Posterior cingulate gyrus (tissue), 11 donors: ENCODE measurements at regions not wholly inside any gene's neighbourhood (a gene's known extent, or its start where the extent isn't known, plus 50 kb on each side); places are given as distances from the start of the nearest gene placed in this dataset.

Source experiments
- DNase-seq, 10 donors: peaks; one replicate each; pipeline versions ENCODE4 v3.0.0 to v3.0.0-alpha.2; 2020 to 2021; ENCODE audit warnings: mixed read lengths in 3 of 10
- intact Hi-C: fragments of 100-400 bp; cut with DNase I; formaldehyde crosslinking; loops from one replicate; pipeline ENCODE4 v1.15.1; 2023

GRCh38 chr10:107740962-107741690, 576.6 kb upstream of the SORCS1 start:
- DNase-seq = no peak
- intact Hi-C loops = no loop called here

DNA sequence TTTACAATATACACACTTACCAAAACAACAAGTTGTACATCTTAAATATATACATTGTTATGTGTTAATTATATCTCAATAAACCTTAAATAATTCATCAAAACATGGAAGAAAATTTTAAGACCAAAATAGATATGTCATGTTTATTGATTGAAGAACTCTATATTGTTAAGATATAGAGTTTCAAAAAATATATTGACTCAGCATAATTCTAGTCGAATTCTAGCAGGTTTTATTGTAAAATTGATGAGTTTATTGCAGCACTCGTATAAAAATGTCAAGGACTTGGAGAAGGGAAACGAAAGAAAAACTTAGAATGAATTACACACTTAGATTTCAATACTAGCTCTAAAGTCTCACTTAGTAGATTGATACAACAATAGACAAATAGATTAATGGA, 575.4 kb upstream of the SORCS1 start:
- DNase-seq = no peak
- intact Hi-C loops = no loop called here

GRCh38 chr10:107733328-107734130, 569.0 kb upstream of the SORCS1 start:
- DNase-seq = no peak
- intact Hi-C loops = no loop called here

DNA sequence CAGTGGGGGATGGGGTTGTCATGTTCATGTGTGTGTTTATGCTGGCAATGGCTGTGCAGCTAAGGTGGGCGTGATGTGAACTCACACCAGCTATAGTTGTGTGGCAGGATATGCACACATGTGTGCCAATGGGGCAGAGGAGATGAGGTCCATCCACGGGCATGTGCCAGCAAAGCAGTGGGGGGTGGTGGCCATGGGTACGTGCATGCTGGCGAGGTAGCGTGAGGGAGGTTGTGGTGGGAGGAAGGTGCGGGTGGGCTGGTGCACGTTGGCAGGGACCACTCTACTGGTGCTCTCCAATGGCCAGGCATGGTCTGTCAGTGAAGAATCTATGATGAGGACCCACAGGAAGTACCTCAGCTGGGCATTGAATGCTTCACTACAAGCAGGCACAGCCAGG, 567.5 kb upstream of the SORCS1 start:
- no peak for DNase-seq
- intact Hi-C loops = no loop called here

- intact Hi-C loops = no loop called here
- DNase-seq = no peak
Observed at GRCh38 chr10:107728807-107729206, 564.3 kb upstream of the SORCS1 start.

DNA sequence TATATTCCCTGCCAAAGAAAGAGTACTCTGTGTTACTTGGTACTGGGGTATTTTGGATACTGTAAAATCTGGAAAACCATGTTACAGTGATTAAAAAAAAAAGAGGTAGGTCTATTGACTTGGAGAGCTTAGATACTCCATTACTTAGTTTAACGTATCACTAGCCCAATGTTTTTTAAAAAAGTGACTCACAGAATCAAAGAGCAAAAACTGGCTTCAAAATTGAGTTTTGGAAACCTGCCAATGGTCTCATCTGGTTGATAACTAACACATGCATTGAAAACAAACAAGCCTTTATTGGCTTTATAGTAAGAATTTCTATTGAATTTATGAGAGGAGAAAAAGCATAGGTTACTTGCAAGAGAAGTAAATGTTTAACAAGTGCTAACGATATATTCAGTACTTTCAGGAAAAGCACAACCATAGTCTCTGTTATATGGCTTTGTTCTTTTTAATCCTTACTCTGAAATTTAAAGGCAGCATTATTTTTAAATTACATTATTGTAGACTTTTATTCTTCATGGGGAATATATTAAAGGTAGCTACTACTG, 563.3 kb upstream of the SORCS1 start:
- no peak for DNase-seq
- intact Hi-C loops = no loop called here

DNA sequence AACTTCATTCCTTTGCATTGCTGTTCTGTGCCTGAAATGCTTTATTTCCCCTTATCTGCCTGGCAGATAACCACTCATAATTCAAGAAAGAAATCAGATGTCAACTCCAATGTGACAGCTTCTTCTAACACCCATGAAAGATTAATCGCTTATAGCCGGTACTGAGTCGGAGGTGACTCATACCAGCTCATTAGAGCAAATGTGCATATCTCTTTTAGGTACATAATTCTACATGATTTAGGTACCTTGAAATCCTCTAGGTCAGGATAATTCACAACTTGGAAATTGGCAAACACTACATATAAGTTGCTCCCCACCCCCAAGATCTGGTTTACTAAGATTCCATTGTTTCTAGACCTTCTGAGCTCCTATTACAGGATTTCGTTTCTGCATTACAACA, 554.4 kb upstream of the SORCS1 start:
- intact Hi-C loops = no loop called here
- DNase-seq = no peak

- DNase-seq = no peak
- intact Hi-C loops = no loop called here
Observed at GRCh38 chr10:107717046-107717445, 552.5 kb upstream of the SORCS1 start.

DNA sequence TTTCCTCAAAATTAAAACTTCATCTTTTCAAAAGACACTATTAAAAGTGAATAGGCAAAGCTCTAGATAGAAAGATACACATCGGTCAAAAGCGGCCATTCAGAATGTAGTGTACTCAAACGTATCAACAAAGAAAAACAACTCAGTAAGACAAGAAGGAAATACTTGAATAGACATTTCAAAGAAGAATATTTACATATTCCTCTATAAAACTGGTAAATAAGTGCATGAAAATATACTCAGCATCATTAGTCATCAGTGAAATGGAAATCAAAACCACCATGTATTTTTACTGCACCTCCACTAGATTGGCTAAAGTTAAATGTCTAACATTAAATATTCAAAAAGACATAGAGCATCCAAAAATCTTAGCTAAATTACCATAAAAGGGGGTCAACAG, 551.1 kb upstream of the SORCS1 start:
- intact Hi-C loops = no loop called here
- DNase-seq = no peak

- no peak for DNase-seq
- intact Hi-C loops = no loop called here
Observed at GRCh38 chr10:107708981-107709380, 544.5 kb upstream of the SORCS1 start.

GRCh38 chr10:107706096-107706725, 541.7 kb upstream of the SORCS1 start:
- no peak for DNase-seq
- intact Hi-C loops = no loop called here

- intact Hi-C loops = no loop called here
- DNase-seq = no peak
Observed at GRCh38 chr10:107701943-107702342, 537.4 kb upstream of the SORCS1 start.

DNA sequence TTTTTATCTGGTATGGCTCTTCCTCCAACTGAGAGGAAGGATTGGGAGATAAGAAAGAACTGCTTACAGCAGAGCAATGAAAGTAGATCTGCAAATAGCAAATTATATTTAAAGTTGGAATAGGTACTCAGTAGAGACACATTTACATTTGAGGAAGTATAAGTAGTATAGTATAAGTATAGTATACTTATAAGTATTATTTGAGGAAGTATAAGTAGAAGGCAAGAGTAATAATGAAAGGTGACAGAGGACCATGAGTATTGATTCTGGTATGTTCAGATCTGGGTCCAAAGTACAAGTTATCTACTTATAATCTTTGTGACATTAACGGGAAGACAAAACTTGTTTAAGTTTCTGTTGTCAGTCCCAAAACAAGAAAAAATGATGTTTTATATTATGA, 527.6 kb upstream of the SORCS1 start:
- DNase-seq = no peak
- intact Hi-C loops = no loop called here

GRCh38 chr10:107689323-107689722, 524.8 kb upstream of the SORCS1 start:
- DNase-seq = no peak
- intact Hi-C loops = no loop called here

- intact Hi-C loops = no loop called here
- DNase-seq = no peak
Observed at GRCh38 chr10:107687701-107688100, 523.2 kb upstream of the SORCS1 start.

- DNase-seq = peak in 1 of 10 donors; percentile 55
- intact Hi-C loops = no loop called here
Observed at GRCh38 chr10:107686095-107686494, 521.6 kb upstream of the SORCS1 start.

- intact Hi-C loops = no loop called here
- no peak for DNase-seq
Observed at GRCh38 chr10:107671960-107672359, 507.5 kb upstream of the SORCS1 start.

DNA sequence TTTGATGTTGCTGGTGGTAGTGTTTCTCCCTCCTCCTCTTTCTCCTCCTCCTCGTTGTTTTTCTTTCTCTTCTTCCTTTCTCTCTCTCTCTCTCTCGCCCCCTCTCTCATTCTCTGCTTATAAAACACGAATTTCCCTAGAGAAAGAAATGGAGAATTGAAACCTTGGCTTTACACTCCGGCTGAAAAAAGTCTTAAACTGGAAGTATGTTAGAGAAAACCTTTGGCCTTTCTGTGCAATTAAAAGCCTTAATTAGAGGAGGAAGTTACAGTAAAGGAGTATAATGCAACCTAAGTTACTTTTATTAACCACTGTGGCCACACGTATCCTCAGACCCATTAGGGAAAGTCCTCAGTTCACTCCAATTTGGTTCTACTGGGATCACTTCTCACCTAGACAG, 501.7 kb upstream of the SORCS1 start:
- no peak for DNase-seq
- intact Hi-C loops = no loop called here

DNA sequence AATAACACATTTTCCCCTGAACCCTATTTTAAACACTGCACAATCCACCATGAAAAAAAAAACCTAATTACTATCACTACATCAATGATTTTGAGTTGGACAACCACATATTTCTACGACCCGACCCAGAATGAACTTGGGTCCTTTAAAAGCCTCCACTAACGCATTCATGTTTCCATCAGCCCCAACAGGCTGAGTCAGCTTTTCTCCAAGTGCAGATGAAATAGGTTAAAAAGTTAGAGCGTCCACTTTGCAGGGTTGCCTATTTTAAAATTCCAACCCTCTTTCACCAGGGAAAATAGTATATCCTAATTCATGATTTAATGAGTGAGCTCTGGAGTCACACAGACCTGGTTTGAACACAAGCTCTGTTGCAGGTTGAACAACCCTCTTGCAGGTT, 501.0 kb upstream of the SORCS1 start:
- no peak for DNase-seq
- intact Hi-C loops = no loop called here

DNA sequence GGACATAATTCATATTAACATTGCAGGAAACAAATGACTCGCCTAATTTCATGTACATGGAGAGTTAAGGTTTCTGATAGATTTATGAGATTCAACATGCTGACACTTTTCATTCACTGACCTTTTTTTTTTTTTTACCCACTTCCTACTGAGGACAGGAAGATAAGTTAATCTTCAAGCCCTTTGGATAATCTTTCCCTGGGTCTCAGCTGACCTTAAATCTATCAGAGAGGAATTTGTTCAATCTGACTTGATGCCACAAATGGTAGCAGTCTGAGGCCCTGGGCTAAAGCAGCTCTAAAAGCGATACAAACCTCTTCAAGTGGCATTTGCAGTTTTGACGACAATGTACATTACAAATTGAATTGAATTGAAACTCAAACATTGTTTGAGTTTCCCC, 493.3 kb upstream of the SORCS1 start:
- DNase-seq = no peak
- intact Hi-C loops = no loop called here

DNA sequence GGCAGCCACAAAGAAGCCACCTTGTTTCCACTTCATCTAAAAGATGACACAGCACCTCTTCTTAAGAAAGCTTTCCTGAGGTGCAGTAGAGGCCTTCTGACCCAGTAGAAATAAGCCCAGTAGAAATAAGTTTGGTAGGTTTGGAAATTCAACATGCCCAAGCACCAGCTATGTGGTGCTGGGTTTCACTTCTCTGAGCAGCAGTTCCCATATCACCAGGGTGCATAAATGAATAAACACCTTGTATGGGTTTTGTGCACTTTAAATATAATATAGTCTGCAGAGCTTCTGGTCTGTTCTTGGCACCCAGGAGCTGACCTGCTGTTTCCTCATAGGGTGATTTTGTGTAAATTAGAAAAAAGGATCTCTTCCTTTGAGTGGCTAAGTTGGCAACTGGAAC, 492.4 kb upstream of the SORCS1 start:
- DNase-seq = no peak
- intact Hi-C loops = no loop called here
